DOHH2 (cell line): ENCODE measurements at regions not wholly inside any gene's neighbourhood (a gene's known extent, or its start where the extent isn't known, plus 50 kb on each side); places are given as distances from the start of the nearest gene placed in this dataset.

Experiments used
- EZH2phosphoT487 ChIP-seq: fragments of 200-600 bp; sonication (generic); IDR thresholded peaks from 2 replicates; pipeline ENCODE4 v1.6.1; 2017; ENCODE audit warnings: borderline replicate concordance, mild to moderate bottlenecking, antibody characterized with exemption, low read length, moderate library complexity, mixed read lengths
- TF ChIP-seq, protein P1 (sequence below): fragments of 200-600 bp; sonication (generic); IDR thresholded peaks from one replicate; pipeline ENCODE4 v1.5.1; 2014; ENCODE audit warnings: antibody characterized with exemption, mild to moderate bottlenecking, low read depth, low read length; ENCODE audit not compliant: poor library complexity, severe bottlenecking

GRCh38 chr10:2618690-2619089 lies 448.7 kb upstream of the PFKP start:
- TF ChIP-seq, protein P1, sequence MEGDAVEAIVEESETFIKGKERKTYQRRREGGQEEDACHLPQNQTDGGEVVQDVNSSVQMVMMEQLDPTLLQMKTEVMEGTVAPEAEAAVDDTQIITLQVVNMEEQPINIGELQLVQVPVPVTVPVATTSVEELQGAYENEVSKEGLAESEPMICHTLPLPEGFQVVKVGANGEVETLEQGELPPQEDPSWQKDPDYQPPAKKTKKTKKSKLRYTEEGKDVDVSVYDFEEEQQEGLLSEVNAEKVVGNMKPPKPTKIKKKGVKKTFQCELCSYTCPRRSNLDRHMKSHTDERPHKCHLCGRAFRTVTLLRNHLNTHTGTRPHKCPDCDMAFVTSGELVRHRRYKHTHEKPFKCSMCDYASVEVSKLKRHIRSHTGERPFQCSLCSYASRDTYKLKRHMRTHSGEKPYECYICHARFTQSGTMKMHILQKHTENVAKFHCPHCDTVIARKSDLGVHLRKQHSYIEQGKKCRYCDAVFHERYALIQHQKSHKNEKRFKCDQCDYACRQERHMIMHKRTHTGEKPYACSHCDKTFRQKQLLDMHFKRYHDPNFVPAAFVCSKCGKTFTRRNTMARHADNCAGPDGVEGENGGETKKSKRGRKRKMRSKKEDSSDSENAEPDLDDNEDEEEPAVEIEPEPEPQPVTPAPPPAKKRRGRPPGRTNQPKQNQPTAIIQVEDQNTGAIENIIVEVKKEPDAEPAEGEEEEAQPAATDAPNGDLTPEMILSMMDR: no peak
- TF ChIP-seq EZH2phosphoT487: no peak
